ENCODE measurements at regions not wholly inside any gene's neighbourhood (a gene's known extent, or its start where the extent isn't known, plus 50 kb on each side); places are given as distances from the start of the nearest gene placed in this dataset.

DNA sequence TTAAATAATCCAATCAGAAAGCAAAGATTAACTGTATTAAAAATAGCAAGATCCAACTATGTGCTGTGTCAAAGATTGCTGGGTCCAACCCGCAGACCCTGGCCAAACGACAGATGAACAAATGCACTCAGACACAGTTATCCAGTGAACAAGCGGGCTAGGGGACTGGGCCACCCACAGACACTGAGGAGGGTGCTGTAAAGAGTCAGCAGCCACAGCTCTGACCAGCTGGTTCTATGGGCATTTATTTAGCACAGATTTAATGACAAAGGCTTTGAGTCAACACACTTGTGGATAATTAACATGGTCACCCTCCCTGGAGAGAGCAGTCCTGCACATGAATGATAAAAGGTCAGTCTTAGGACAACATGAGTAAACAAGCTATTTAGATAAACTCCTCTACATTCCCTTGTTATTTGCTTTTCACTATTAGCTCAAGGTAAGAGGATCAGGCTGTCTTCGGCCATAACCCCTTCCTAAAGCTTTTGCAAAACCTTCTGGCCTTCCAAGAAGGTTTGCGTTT, 424.9 kb downstream of the HINT1 start:
- DNase-seq (ENCODE audit: low spot score) (no peak), ATAC-seq (ENCODE audit: low FRiP score) (no peak)
- TF ChIP-seq CTCF (IDR thresholded peaks at IDR 0.05), result no peak

DNA sequence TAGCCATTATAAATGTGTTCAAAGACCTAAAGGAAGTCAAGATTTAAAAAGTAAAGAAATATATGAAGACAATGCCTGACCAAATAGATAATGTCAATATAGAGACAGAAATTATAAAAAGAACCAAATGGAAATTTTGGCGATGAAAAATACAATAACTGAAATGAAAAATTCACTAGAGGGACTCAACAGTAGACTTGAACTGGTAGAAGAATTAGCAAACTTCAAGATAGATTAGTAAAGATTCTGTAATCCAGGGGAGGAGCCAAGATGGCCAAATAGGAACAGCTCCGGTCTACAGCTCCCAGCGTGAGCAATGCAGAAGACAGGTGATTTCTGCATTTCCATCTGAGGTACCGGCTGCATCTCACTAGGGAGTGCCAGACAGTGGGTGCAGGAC, 433.2 kb downstream of the HINT1 start:
- TF ChIP-seq CTCF (IDR thresholded peaks at IDR 0.05), result no peak
- no peak for ATAC-seq (ENCODE audit: low FRiP score)

DNA sequence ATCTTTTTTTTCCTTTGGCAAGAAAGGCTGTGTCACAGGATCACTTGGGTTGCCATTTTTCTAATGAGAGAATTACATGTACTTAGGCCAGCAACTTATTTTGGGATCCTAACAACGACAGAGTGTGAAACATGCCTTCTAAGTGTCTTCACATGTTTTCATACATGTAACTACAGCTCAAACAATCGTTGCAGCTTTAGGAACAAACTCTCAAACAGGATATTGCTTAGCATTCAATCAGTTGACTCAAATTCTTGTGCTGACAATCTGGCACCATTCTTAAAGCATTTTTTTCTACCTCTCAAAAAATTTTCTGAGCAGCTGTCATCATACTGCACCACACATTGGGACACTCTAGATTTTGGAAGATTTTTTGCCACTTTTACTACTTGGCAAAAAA, 435.5 kb downstream of the HINT1 start:
- ATAC-seq (ENCODE audit: low FRiP score) (no peak), DNase-seq (ENCODE audit: low spot score) (no peak)
- no peak for TF ChIP-seq CTCF (IDR thresholded peaks at IDR 0.05)

More for the DNA sequence above, 433.2 kb downstream of the HINT1 start:
- no peak for DNase-seq (ENCODE audit: low spot score)

DNA sequence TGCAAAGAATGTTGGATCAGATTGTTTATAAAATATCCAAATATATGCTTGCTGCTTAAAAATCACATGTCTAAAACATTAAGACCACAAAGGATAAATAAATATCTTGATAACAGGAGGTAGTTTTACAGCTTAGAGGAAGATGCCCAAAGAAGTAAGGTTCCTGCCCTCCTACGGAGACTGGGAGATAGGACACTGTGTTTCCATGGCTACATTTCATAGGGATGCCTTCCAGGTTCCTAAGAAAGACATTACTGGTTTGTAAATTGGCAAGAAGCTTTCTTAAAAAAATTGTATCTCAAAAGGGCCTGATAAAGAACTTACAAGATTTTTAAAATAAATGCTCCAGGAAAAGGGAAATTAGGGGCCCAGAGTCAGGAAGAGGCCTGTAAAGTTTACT, 437.2 kb downstream of the HINT1 start:
- TF ChIP-seq CTCF (IDR thresholded peaks at IDR 0.05), result no peak
- ATAC-seq (ENCODE audit: low FRiP score) (no peak), DNase-seq (ENCODE audit: low spot score) (no peak)

- TF ChIP-seq CTCF (IDR thresholded peaks at IDR 0.05), result no peak
- no peak for DNase-seq (ENCODE audit: low spot score)
- ATAC-seq (ENCODE audit: low FRiP score), result no peak
Measured at GRCh38 chr5:130724658-130725057, 440.4 kb downstream of the HINT1 start.

DNA sequence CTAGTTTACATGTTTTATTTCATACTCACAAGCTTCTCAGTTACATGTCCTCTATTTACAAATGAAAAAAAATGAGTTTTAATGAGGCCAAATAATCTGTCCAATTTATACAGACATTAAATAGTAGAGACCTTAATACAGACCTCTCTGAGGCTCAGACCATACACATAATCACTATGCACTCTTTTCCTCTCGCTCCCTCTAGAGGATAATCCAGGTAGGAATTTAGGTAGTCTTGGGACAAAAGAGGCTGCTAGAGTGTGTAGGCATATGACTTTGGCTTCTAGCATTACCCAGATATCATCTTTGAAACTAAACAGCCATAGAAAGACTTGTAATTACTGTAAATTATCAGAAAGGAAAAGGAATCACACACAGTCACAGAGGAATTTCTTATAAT, 444.7 kb downstream of the HINT1 start:
- ATAC-seq (ENCODE audit: low FRiP score), result no peak
- TF ChIP-seq CTCF (IDR thresholded peaks at IDR 0.05), result no peak
- no peak for DNase-seq (ENCODE audit: low spot score)

DNA sequence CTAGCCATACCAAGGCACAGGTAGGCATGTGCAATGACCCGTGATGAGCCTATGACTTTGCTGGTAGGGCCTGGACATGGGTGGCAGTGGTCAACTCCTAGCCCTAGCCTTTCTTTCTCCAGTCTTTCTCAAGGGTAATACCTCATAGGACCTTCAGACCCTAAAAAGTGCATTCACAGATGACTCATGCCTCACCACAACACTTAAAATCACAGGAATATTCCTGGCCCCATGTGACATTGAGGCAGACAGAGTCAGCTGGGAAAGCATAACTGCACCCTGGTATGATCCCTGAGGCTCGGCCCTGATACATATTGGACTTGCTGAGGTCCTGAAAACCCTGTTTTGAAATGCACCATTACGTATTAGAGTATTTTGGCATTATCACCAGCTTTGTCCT, 449.5 kb downstream of the HINT1 start:
- ATAC-seq (ENCODE audit: low FRiP score) (no peak), DNase-seq (ENCODE audit: low spot score) (no peak)
- TF ChIP-seq CTCF (IDR thresholded peaks at IDR 0.05), result no peak
